Vagina (tissue), 2 donors: ENCODE measurements at regions not wholly inside any gene's neighbourhood (a gene's known extent, or its start where the extent isn't known, plus 50 kb on each side); places are given as distances from the start of the nearest gene placed in this dataset.

Experiments used
- CTCF ChIP-seq, 3 experiments: fragments of 450-650 bp in 2 of 3; fragments of 200-600 bp in 1 of 3; sonication (generic) in 1 of 3; IDR thresholded peaks; one replicate each; pipeline ENCODE4 v1.5.1; 2017 to 2019; ENCODE audit warnings: antibody characterized with exemption in 3 of 3, mild to moderate bottlenecking in 2 of 3, moderate library complexity in 2 of 3
- POLR2AphosphoS5 ChIP-seq, 2 donors: sonication (generic); formaldehyde crosslinking; IDR thresholded peaks; one replicate each; pipeline ENCODE4 v1.9.0; 2017; ENCODE audit warnings: antibody characterized with exemption in 2 of 2, mild to moderate bottlenecking in 2 of 2, low read depth in 1 of 2; ENCODE audit not compliant: insufficient read depth in 1 of 2

GRCh38 chr5:40112875-40113274 lies 566.8 kb upstream of the PTGER4 start:
- no peak for TF ChIP-seq CTCF (IDR thresholded peaks at IDR 0.05)
- no peak for TF ChIP-seq POLR2AphosphoS5 (IDR thresholded peaks at IDR 0.05; ENCODE audit: insufficient read depth in 1 of 2, low read depth in 1 of 2)
